ENCODE measurements at regions not wholly inside any gene's neighbourhood (a gene's known extent, or its start where the extent isn't known, plus 50 kb on each side); places are given as distances from the start of the nearest gene placed in this dataset.
"Not testable (repeated sequence)": the region's sequence is repeated elsewhere in the genome, so short reads cannot be mapped to it uniquely, and the experiment has no call there.

DNA sequence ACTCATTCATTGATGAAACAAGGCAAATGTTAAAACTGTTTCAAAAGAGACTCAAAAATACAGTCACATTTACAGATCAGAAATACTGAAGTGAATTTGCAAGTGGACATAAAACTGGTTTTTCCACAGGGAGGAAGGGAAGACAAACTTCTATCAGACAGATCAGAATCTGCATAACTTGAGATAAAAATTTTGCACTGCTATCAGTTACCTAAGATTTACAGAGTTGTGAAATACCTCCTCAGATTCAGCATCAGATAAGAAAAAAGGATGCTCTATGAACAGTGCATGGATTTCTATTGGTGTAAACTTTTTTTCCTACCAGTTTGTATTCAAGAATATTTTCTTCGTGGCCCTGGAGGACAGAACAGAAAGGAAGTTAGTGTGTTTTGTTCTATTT is 575.4 kb downstream of the RWDD3 start:
- no peak for DNase-seq

DNA sequence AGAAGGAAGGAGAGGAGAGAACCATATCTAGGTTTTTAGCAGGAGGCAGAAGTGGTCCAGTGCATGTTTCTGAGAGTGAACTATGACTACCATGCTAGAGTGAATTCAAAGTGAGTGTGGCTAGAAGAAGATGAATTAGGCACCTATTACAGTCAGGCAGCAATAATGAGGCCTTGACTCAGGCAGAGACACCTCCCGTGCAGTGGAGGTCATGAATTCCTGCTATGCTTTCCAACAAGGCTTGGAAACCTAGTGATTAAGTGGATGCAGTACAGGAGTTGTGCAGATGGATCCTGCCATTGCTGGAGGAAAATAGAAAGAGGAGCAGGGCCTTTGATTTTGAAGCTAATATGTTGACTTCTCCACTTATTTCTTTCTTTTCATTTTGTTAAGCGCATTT is 581.5 kb downstream of the RWDD3 start:
- no peak for DNase-seq

DNA sequence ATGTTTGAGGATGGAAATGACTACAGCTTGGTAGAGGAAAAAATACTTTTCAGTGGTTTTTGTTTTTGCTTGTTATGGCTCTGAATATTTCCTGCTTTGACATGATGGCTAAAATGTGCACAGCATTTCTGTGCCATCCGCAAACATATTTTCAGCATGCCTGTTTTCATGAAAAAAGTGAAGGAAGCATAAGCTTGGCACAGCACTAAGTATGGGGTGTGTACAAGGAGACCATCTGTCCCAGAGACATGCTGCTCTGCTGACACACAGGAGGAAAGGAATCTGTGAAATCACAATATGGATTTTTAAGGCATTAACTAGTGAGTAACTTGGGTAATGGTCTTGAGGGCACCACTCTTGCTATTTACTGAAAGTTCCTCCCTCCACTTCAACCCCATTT is 595.5 kb downstream of the RWDD3 start:
- DNase-seq, result no peak

DNA sequence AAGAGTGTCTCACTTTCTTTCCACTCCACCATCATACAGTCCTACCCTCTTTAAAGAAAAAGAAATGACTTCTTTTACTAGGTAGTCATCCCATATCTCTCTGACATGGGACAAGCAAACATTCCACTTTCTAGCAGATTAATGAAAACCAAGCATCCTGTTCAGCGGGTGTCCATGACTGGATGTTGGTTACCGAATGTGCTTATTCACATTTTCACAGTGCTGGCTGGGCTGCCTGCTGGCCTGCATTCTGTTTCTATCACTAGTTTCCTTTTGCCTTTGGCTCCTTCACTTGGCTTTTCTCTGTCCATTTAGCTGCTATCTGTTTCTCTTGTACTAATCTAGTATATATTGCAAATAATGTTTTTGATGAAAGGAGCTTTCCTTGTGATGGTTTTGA is 598.4 kb downstream of the RWDD3 start:
- DNase-seq, result no peak

DNA sequence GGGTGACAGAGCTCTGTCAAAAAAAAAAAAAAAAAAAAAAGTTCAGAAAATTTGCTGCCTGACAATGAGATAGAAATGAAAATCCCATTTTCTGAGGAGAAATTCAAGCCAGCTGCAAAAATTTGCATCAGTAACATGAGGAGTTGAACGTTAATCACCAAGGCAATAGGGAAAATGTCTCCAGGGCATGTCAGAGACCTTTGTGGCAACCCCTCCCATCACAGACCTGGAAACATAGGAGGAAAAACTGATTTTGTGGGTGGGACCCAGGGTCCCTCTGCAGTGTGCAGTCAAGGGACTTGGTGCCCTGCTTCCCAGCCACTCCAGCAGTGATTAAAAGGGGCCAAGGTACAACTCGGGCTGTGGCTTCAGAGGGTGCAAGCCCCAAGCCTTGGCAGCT is 615.4 kb downstream of the RWDD3 start:
- no peak for DNase-seq

DNA sequence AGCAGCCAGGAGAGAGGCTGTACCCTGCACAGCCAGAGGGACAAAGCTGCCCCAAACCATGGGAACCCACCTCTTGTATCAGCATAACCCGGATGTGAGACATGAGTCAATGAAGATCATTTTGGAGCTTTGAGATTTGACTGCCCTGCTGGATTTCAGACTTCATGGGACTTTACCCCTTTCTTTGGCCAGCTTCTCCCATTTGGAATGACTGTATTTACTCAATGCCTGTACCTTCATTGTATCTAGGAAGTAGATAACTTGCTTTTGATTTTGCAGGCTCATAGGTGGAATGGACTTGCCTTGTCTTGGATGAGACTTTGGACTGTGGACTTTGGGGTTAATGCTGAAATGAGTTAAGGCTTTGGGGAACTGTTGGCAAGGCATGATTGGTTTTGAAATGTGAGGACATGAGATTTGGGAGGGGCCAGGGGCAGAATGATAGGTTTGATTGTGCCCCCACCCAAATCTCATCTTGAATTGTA is 616.2 kb downstream of the RWDD3 start:
- no peak for DNase-seq

DNA sequence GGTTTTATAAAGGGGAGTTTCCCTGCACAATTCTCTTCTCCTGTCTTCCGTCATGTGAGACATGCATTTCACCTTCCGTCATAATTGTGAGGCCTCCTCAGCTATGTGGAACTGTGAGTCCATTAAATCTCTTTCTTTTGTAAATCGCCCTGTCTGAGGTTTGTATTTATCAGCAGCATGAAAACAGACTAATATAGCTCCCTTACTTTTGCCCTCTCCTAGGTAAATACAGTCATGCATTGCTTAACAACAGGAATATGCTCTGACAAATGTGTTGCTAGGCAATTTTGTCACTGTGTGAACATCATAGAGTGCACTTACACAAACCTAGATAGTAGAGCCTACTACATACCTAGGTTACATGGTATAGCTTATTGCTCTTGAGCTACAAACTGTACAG is 616.8 kb downstream of the RWDD3 start:
- no peak for DNase-seq

DNA sequence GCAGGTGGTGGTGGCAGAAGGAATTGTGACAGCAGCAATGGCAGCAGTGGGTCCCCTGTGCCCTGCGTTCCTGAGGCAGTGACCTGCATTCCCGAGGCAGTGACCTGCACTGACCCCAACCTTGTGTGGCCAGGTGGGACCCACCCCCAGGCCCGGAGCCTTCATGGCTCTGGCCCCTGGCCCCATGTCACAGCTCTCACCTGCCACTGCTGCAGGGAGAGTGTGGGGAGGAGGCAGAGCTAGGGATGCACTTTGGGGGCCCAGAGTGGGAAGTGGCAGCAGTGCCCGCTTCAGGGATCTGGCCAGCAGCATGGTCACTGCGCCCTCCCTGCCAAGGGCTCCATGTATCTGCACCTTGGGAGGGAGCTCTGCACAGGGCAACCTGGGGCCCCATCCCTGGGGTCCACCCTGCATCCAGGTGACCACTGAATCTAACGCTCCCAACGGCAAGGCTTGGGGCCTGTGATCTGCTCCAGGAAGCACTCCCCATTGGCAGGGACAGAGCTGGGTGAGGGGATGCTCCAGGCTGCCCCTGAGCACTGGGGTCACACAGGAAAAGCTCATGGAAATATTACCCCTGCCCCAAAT is 618.6 kb downstream of the RWDD3 start:
- DNase-seq, result no peak

DNA sequence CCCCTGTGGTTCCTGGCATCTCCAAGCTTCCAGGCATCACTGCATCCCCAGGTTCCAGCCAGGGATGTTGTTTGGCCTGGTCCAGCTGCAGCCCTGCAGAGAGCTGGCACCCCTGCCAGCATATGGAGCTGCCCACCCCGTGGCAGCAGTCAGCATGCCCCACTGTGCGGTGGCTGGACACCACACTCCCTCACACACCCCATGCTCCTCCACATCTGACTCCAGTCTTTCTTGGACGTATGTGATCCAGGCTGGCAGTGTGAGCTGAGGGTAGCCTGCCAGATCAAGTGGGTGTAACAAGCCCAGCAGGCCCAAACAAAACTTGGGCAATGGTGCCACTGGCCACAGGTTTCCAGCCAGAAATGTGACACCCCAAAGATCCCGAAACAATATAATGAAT is 620.4 kb downstream of the RWDD3 start:
- no peak for DNase-seq

DNA sequence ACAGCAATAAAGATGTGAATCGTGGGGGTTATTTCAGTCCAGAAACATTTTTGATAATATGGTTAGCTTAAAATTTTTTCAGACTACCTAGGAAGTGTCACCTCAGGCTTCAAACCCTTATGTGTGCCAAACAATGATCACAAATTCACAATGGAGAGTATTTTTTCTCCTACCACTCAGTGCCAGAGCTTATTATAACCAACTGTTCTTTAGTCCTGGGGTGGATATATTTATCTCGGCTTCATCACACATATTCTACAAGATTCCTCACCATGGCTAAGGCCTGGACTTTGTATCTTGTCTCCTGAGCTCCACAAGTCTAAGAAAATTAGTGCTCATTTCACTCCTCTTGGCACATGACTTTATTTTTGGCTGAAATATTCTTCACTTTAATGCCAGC is 629.1 kb downstream of the RWDD3 start:
- no peak for DNase-seq

DNA sequence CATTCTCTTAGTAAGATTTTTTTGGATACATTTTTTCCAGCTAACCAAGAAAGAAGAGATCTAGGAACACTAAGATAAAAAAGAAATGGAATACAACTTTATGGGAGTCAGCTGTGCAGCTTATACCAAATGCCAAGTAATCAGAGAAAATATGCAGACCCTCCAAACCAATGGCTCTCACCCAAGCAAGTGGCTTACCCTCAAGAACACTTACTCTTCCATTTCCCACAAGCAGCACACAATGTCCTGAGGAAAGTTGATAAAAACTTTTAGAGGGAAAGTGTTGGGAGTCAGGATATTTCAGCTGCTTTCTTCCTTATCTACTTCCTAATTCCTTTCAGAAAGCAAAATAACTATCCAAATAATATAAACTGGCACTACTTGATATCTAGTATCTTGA is 631.8 kb downstream of the RWDD3 start:
- DNase-seq, result no peak

DNA sequence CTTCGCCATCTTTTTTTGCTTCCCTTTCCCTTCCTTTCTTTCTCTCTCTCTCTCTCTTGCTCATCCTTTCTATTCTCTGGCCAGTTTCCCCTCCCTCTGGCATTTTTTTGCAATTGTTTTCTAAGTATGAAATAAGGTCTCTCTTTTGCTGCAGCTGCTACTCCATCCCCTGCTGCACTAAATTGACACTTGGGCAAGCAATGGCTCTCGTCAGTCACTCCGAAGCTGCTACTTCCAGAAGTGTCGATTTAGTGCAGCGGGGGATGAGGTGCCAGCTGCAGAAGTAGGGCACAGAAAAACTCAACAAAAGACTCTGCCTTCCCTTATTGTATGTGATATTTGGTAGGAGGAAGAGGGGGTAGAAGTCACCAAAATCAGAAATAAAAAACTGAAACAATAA is 642.3 kb downstream of the RWDD3 start:
- DNase-seq, result no peak

DNA sequence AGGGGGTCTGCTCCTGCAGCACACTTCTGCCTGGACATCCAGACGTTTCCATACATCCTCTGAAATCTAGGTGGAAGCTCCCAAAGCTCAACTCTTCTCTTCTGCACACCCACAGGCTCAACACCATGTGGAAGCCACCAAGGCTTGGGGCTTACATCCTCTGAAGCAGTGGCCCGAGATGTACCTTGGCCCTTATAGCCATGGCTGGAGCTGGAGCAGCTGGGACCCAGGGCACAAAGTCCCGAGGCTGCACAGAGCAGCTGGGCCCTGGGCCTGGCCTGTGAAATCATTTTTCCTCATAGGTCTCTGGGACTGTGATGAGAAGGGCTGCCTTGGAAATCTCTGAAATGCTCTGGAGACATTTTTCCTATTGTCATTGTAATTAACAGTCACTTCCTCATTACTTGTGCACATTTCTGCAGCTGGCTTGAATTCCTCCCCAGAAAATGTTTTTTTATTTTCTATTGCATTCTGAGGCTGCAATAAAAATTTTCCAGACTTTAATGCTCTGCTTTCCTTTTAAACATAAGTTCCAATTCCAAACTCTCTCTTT is 645.6 kb downstream of the RWDD3 start:
- no peak for DNase-seq

DNA sequence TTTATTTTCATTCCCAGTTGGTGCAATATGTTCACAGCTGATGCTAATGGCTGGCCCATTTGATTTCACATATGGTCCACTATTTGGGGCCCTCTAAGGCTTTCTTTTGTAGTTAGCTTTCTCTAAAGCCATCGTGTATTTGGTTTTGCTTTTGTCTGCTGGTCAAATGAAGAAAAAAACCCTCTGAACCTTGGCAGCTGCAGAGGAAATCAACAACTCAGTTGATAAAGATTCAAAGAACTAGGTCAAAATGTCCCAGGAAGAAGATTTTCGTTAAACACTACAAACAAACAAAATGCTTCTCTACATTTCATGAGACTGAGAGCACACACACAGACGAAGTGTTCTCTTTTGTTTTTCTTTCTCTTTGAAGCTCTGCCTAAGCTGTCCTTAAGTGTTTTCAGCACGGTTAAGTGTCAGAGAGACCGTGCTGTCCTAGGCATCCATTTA is 655.0 kb downstream of the RWDD3 start:
- DNase-seq, result peak; percentile 20

DNA sequence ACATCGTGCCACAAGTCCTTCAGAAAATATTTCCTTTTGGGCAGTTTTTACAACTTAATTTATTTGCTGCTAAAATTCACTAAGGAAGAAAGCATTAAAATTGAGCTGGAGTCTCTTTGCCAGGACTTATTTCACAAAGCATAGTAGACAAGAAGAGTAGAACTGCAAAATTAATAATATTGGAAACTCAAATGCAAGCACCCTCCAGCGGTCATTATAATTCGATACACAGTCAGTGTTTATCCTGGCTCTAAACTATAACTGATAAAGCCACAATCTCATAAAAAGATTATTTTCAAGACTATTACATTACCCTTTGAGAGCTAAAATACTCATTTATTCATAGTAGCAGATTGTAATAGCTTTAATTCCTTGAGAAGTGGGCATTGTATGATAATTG is 655.4 kb downstream of the RWDD3 start:
- peak; percentile 20 for DNase-seq

DNA sequence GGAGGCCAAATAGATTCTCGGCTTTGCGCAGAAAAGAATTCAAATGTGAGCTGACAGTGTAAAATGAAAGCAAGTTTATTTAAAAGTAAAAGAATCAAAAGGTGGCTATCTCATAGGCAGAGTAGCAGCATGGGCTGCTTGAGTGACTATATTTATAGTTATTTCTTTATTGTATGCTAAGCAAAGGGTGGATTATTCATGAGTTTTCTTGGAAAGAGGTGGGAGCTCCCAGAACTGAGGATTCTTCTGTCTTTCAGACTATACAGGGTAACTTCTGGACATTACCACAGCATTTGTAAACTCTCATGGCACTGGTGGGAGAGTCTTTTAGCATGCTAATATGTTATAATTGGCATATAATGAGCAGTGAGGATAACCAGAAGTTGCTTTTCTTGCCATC is 659.9 kb downstream of the RWDD3 start:
- no peak for DNase-seq

DNA sequence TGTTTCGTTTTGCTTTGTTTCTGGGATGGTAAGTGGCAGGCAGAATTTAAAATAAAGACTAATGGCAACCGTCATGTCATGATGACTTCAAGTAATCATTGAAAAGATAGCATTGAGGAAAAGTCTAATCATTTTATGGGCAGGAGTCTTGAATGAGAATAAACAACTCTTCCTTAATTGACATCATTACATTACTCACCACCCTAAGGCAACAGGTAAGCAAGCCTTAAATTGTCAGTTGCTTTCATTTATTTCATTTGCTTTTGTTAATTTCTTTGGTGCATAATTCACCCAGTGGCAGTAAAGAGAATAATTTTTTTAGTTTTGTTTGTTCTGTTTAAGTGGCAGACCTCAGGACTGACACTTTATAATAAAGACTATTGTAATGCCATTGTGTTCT is 669.0 kb downstream of the RWDD3 start:
- no peak for DNase-seq

DNA sequence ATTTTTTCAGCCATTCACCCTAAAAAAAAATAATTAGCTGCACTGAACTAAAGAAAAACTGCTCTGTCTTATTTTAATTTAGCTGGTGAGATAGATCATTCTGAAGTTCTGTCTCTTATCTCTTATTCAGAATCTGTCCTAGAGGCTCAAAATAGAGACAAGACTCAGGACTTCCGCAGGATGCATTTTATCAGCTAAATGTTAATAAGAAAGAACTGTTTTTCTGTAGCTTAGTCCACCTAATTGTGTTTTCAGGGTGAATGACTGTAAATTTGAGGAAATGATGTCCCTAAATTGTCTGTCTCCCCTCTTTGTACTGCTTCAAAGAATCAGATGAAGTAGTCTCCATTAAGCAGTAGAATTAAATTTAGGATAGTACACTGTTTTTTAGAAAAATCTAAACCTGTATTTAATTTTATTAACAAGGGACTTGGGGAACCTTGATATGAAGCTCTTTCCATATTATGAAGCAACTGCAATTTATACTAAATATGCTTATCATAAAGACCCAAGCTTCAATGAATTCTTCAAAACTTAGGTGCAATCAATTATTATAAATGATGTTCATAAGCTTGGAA is 671.9 kb downstream of the RWDD3 start:
- no peak for DNase-seq

DNA sequence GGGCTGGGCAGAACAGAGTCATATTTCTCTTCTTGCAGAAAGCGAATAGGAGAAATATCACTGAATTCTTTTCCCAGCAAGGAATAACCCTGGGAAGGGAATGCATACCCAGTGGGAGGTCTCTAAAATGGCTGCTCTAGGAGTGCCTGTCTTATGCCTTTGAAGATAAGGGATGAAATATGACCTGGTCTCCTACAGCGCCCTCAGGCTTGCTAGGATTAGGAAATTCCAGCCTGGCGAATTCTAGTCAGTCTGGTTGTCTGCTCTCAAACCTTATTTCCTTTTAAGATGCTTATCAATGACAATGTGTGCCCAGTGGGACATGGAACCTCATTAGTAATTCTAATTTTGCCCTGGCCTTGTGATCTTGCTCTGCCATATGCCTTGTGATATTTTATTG is 677.7 kb downstream of the RWDD3 start:
- not testable (repeated sequence) for DNase-seq

DNA sequence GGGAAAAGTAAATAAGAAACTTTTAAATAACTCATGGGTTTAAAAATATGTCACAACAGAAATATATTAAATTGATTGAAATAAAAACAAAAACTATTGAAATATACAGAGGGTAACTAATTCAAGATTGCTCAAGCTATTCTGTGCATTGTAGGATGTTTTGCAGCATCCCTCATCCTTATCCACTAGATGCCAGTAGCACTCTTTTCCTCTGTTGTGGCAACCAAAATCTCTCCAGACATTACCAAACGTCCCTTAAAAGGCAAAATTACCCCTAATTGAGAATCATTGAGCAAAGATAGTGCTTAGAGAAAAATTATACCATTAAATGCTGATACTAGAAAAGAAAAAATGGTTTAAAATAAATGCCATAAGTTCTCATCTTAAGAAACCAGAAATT is 682.6 kb downstream of the RWDD3 start:
- DNase-seq, result no peak

DNA sequence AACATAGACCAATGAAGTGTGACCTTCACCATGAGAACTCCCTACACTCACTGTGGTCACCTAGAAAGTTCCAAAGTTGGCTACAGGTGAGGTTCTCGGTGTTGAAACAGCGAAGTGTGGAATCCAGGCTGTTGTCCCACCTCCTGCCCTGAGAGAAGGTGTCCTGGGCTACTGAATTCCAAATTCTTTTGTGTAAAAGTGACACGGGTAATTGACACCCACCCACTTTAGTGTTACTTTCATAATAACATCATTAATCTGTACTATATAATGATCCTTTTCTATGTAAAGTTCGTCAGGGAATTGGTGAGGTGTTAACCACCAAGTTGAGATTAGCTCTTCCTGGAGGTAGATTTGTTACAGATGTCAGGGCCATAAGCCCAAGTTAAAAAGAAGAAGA is 690.7 kb downstream of the RWDD3 start:
- no peak for DNase-seq

DNA sequence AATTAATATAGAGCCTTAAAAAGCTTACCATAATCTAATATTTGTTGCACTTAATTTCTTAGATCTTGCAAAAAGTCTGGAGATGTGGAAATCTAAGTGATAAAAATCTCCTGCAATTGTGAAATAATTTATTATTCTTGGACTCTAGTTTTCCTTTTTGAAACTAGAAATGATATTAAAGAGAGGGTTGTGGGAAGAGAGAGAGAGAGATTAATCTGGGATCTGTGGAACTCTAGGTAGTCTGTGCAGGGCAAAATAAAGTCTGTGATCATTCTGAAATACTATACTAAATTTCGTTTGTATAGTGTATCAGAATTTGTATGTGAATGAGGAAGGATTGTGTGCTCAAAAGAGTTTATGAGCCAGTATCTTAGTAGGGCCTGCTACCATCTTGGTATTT is 692.3 kb downstream of the RWDD3 start:
- DNase-seq, result no peak

DNA sequence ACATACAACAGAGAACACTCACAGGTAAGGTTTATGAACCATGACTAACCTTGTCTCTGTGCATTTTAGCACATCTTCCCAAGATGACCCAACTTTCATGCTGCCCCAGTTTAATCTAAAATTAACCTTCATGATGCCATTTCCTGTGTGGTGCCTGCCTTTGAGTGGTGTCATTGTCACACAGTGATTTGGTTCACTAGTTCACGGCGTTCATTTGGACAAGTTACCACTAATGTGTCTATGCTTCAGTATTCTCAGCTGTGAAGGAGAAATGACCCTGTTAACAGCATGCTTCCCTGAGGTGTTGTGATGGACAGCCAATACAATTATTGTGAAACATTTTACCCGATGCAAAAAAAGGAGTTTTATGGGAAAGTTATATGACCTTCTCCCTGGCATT is 693.1 kb downstream of the RWDD3 start:
- DNase-seq, result no peak

DNA sequence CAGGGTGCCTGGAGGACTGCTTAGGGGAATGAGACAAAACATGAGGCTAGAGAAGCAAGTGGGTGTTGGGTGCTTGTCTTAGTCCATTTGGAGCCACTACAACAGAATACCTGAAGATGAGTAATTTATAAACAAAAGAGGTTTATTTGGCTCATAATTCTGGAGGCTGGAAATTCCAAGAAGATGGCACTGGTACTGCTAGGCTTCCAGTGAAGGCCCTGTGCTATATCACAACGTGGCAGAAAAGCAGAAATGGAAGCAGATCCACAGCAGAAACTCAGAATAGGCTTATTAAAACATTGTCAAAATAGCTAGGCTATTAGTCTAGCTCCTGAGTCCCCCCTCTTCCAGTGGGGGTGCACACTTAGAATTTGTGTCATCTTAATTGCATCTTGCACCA is 701.7 kb downstream of the RWDD3 start:
- DNase-seq, result no peak

Data from NCI-H2029 treated with DMSO at 0.1 percent for 48 hours (cell line).